Pancreas (tissue), 10 donors: ENCODE measurements at regions not wholly inside any gene's neighbourhood (a gene's known extent, or its start where the extent isn't known, plus 50 kb on each side); places are given as distances from the start of the nearest gene placed in this dataset.

Source experiments
- ATAC-seq, 4 donors: fragments of 200-7000 bp; cut with Tn5 transposase; one replicate each; pipeline versions ENCODE4 v1.8.0 to v1.9.1; 2020; ENCODE audit warnings: mild to moderate bottlenecking in 4 of 4, moderate library complexity in 4 of 4
- DNase-seq, 6 donors: peaks; one replicate each; pipeline ENCODE4 v3.0.0-alpha.2; 2020
- FAIRE-seq: peaks from 2 replicates; lab custom pipeline; 2012; peaks lifted over from hg19 to GRCh38; lab: Jason Lieb, UNC
- H3K27ac ChIP-seq, 4 donors: fragments of 200-600 bp; sonication (generic); 1 replicate in 3 of 4; 2 replicates in 1 of 4; pipeline versions ENCODE4 v1.5.0 to v1.8.0; 2020
- H3K27me3 ChIP-seq, 4 donors: fragments of 200-600 bp; one replicate each; pipeline ENCODE4 v1.8.0; 2021
- H3K36me3 ChIP-seq, 3 donors: fragments of 200-600 bp; sonication (generic) in 1 of 3; one replicate each; pipeline versions ENCODE4 v1.5.0 to v1.8.0; 2020 to 2021
- H3K4me1 ChIP-seq, 3 donors: fragments of 200-600 bp; one replicate each; pipeline ENCODE4 v1.8.0; 2021
- H3K4me3 ChIP-seq, 4 donors: fragments of 200-600 bp; sonication (generic) in 2 of 4; one replicate each; pipeline versions ENCODE4 v1.5.0 to v1.8.0; 2020 to 2021
- H3K9me3 ChIP-seq, 4 donors: fragments of 200-600 bp; one replicate each; pipeline ENCODE4 v1.8.0; 2021
- WGBS, 2 donors: extraction: QIAGEN DNeasy Blood & Tissue Kit; methylation state at CpG; one replicate each; pipeline ENCODE4 v1.1.7; 2013; 5-methylcytosine and 5-hydroxymethylcytosine counted together
- intact Hi-C, 3 donors: fragments of 100-400 bp; cut with DNase I; formaldehyde crosslinking; loops; one replicate each; pipeline versions ENCODE4 v1.11.1 to v1.14.2; 2022
- TF ChIP-seq, protein P1 (sequence below), 4 donors: fragments of 200-600 bp; sonication (generic) in 3 of 4; IDR thresholded peaks; one replicate each; pipeline versions ENCODE4 v1.5.0 to v1.8.0; 2021; ENCODE audit warnings: antibody characterized with exemption in 4 of 4
- donor health status: healthy with polysubstance abuse.
- donor health status: DM: no; HTN: no; CAD: no; lungs with moderate emphysema.
- donor health status: DM: no; HTN: no; CAD: no.
- donor health status: control.
- donor health status: control.
- donor health status: Bipolar disorder and iron deficiency.
- donor health status: DM: yes; HTN: yes; CAD: no.
- donor health status: DM: no; HTN: no; CAD: no.
- donor health status: DM: no; HTN: no; CAD: no.
- donor health status: DM: yes; HTN: yes; CAD: no.

DNA sequence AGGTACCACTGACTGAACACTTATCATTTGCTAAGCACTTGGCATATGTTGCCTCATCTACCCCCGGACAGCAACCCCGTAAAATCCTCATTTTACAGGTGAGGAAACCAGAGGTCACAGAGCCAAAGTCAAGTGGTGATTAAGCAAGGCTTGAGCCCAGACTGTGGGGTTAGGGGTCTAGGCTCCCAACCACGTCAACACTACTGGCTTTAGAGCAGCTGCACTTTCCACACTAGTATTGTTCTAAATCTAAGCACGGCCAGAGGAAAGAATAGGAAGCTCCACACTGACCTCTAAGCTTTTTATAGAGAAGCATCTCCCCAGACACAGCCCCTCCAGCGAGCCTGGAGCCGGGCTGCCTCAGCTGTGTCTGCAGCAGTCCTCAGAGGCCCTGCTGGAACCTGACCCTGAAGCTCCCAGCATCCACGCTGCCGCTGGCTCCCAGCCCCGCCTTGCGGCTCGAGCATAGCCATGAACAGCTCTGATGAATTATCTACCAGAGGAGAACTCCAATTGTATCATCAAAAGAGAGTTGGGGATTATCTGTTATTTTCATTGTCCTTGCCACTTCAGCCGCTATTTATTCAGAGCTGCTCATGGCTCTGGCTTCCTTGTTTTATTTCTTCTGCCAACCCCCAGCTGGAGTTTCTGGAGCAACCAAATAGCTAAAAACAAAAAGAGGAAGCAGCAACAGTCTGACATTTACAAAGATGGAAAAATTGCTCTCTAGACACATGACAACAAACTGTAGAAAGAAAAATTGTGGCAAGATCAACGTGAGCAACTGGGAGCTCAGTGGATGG is 62.2 kb upstream of the RTN4 start:
- FAIRE-seq (no peak), ATAC-seq (peak in 3 of 4 donors; percentile 38 to 46 (median 45)), DNase-seq (peak in 3 of 6 donors; percentile 33 to 62 (median 39))
- Histone ChIP-seq H3K27me3 (no peaks in the 10 kb centered on the region), H3K4me3 (no peak overlapping the region), H3K9me3 (no peaks in the 10 kb centered on the region), H3K27ac (peak overlapping the region in 2 of 4 donors; percentile 19 to 68), H3K36me3 (no peaks in the 10 kb centered on the region), H3K4me1 (peaks cover 20 to 25% (median 22%) of the 10 kb centered on the region in 3 donors)
- TF ChIP-seq, protein P1, sequence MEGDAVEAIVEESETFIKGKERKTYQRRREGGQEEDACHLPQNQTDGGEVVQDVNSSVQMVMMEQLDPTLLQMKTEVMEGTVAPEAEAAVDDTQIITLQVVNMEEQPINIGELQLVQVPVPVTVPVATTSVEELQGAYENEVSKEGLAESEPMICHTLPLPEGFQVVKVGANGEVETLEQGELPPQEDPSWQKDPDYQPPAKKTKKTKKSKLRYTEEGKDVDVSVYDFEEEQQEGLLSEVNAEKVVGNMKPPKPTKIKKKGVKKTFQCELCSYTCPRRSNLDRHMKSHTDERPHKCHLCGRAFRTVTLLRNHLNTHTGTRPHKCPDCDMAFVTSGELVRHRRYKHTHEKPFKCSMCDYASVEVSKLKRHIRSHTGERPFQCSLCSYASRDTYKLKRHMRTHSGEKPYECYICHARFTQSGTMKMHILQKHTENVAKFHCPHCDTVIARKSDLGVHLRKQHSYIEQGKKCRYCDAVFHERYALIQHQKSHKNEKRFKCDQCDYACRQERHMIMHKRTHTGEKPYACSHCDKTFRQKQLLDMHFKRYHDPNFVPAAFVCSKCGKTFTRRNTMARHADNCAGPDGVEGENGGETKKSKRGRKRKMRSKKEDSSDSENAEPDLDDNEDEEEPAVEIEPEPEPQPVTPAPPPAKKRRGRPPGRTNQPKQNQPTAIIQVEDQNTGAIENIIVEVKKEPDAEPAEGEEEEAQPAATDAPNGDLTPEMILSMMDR (IDR thresholded peaks at IDR 0.05), result no peak
- intact Hi-C loops, result no loop called here
- 79 to 81% methylated on average over 13 of the region's 13 CpGs for WGBS, 2 donors

DNA sequence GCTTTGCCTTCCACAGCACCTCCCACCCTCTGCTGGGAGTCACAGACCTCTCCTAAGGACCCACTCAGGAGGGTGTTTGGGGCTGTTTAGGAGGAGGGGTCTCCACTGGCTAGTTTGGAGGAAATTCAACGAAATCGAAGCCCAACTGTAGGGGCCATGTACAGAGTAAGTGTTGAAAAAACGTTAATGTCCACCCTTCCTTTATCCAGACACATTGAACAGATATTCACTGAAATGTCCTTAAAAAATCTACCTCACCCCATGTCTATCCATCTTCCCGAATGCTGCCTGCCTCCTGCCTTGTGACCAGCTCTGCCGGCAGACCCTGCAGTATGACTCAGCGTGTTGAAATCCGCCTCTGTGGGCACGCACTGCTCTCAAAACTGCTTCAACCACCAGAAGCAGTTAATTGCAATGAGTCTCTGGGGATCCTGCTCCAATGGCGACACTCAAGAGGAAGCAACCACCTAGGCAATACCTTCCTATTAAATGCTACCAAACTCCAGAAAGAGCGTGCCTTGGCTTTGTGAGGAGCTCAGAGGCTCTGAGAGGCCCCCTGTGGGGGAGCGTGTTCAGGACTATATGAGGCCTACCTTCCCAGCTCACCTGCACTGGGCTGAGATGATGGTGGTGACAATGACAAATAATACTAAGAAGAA is 61.4 kb upstream of the RTN4 start:
- TF ChIP-seq, protein P1 (IDR thresholded peaks at IDR 0.05), result no peak
- Histone ChIP-seq H3K36me3 (no peaks in the 10 kb centered on the region), H3K27ac (peak overlapping the region in 2 of 4 donors; percentile 19 to 68), H3K4me1 (peaks cover 20 to 25% (median 22%) of the 10 kb centered on the region in 3 donors), H3K9me3 (no peaks in the 10 kb centered on the region), H3K4me3 (no peak overlapping the region), H3K27me3 (no peaks in the 10 kb centered on the region)
- intact Hi-C loops, result no loop called here
- no peak for FAIRE-seq
- DNase-seq, result peak in 1 of 6 donors; percentile 36
- WGBS, 2 donors, result 85 to 89% methylated on average over 11 of the region's 11 CpGs
- ATAC-seq, result peak in 2 of 4 donors; percentile 49 to 64

DNA sequence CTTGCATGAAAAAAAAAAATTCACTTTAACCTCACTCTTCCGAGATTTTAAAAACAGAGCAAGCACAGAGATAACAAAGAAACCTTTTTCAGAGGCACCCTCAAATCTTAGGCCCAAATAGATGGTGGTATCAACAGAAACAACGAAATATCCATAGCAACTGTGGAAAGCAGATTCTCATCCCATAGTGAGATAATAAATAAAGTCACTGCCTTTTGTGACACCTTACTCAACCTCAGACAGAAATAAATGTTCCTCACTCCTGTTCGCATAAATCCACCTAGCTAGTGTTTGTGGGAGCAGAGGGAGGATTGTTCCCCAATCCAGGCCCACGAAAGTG is 60.9 kb upstream of the RTN4 start:
- no peak for DNase-seq
- Histone ChIP-seq H3K4me3 (no peak overlapping the region), H3K36me3 (no peaks in the 10 kb centered on the region), H3K27ac (peak overlapping the region in 2 of 4 donors; percentile 19 to 68), H3K27me3 (no peaks in the 10 kb centered on the region), H3K9me3 (no peaks in the 10 kb centered on the region), H3K4me1 (peaks cover 20 to 25% (median 22%) of the 10 kb centered on the region in 3 donors)
- WGBS, 2 donors, result 89 to 94% methylated on average over 4 of the region's 4 CpGs
- no peak for ATAC-seq
- TF ChIP-seq, protein P1 (IDR thresholded peaks at IDR 0.05), result no peak
- FAIRE-seq, result no peak
- intact Hi-C loops, result no loop called here

DNA sequence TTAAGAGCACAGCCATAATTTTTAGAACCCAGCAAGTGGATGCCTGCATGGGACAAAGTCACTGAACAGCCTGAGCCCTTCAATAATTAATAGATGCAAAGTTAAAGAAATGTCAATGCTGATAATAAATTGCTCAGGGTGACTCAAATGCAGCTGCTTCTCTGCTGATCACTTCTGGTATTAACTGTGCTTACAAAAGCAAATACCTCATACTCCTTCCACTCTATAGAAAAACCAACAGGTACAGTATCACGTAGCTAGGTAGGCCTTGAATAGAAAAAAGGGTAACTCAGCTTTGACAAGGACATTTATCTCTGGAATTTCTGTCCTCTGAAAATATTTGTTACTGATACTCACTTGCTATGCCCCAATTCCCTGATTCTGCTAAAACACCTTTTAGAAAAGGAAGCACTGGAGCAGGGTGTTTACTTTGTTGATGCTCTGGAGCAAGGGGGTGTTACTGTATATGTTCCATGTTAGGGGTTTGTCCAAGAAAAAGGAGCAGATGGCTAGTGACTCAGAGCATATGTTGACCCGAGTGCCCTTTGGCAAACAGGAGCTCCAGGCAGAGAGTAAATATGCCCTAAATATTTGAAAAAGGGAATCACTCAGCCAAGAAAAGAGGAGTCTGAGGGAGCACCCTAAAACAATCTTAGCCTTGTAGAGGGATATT is 59.1 kb upstream of the RTN4 start:
- WGBS, 2 donors, result 17 to 20% methylated on average over 2 of the region's 2 CpGs
- FAIRE-seq (no peak), ATAC-seq (peak; percentile 76 to 84 (median 82)), DNase-seq (peak in 2 of 6 donors; percentile 47 to 56)
- H3K36me3 ChIP-seq, result no peaks in the 10 kb centered on the region
- intact Hi-C loops, result no loop called here
- no peaks in the 10 kb centered on the region for H3K27me3 ChIP-seq
- peaks cover 20 to 25% (median 22%) of the 10 kb centered on the region in 3 donors for H3K4me1 ChIP-seq
- peak overlapping the region in 2 of 4 donors; percentile 53 to 70 for H3K27ac ChIP-seq
- TF ChIP-seq, protein P1 (IDR thresholded peaks at IDR 0.05), result no peak
- H3K9me3 ChIP-seq, result no peaks in the 10 kb centered on the region
- no peak overlapping the region for H3K4me3 ChIP-seq
